HEK293T (cell line): ENCODE measurements at regions not wholly inside any gene's neighbourhood (a gene's known extent, or its start where the extent isn't known, plus 50 kb on each side); places are given as distances from the start of the nearest gene placed in this dataset.
"Not testable (repeated sequence)": the region's sequence is repeated elsewhere in the genome, so short reads cannot be mapped to it uniquely, and the experiment has no call there.

Experiments
- ARNT ChIP-seq: fragments of 450-650 bp; IDR thresholded peaks from 2 replicates; pipeline ENCODE4 v1.6.1; 2017; ENCODE audit warnings: mild to moderate bottlenecking
- BHLHE40 ChIP-seq: fragments of 450-650 bp; IDR thresholded peaks from 2 replicates; pipeline ENCODE4 v1.6.1; 2016; ENCODE audit warnings: mild to moderate bottlenecking, moderate library complexity, borderline replicate concordance
- CTBP1 ChIP-seq: fragments of 450-650 bp; IDR thresholded peaks from 2 replicates; pipeline ENCODE4 v1.6.1; 2016; ENCODE audit warnings: borderline replicate concordance
- FOXM1 ChIP-seq: fragments of 450-650 bp; IDR thresholded peaks from 2 replicates; pipeline ENCODE4 v1.6.1; 2017; ENCODE audit warnings: mild to moderate bottlenecking, borderline replicate concordance
- L3MBTL2 ChIP-seq: fragments of 450-650 bp; conservative IDR thresholded peaks from 2 replicates; pipeline ENCODE4 v1.6.1; 2016; ENCODE audit warnings: mild to moderate bottlenecking
- TARDBP ChIP-seq: fragments of 450-650 bp; IDR thresholded peaks from 2 replicates; pipeline ENCODE4 v1.6.1; 2016

DNA sequence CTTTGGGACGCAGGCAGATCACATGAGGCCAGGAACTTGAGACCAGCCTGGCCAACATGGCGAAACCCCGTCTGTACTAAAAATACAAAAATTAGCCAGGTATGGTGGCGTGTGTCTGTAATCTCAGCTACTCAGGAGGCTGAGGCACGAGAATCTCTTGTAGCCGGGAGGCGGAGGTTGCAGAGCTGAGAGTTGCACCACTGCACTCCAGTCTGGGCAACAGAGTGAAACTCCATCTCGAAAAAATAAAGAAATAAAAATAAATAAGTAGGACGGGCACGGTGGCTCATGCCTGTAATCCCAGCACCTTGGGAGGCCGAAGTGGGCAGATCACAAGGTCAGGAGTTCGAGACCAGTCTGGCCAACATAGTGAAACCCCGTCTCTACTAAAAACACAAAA lies 58.2 kb upstream of the CACUL1 start:
- not testable (repeated sequence) for TF ChIP-seq ARNT, FOXM1, L3MBTL2, TARDBP, BHLHE40, CTBP1
